ENCODE measurements at regions not wholly inside any gene's neighbourhood (a gene's known extent, or its start where the extent isn't known, plus 50 kb on each side); places are given as distances from the start of the nearest gene placed in this dataset.
"Not testable (repeated sequence)": the region's sequence is repeated elsewhere in the genome, so short reads cannot be mapped to it uniquely, and the experiment has no call there.

DNA sequence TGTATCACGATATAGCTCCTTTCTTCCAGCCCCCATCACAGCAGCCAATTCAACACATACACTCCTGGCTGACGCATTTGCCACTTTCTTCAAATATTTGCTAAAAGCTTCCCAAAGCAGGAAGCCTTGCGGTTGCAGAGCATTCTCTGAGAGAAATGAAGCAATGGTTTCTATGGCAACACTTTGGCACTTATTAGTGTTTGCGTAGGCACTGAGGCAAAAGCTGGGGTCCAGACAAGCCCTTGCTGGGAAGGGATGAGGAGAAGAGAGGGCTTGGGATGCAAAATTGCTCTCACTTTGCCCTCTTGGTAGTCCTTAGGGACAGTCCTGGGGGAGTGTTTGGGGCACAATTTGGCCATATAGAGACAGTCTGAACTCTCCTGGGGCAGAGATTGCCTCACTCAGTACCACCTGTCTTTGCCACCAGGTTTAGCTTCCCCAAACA lies 55.0 kb upstream of the PAK3 start:
- H3K27me3 ChIP-seq (ENCODE audit: low read depth): no peaks in the 10 kb centered on the region
- no peaks in the 10 kb centered on the region for H3K9me3 ChIP-seq
- no peak overlapping the region for H3K4me3 ChIP-seq
- H3K27ac ChIP-seq: no peak overlapping the region
- DNase-seq: no peak
- TF ChIP-seq, protein P1, sequence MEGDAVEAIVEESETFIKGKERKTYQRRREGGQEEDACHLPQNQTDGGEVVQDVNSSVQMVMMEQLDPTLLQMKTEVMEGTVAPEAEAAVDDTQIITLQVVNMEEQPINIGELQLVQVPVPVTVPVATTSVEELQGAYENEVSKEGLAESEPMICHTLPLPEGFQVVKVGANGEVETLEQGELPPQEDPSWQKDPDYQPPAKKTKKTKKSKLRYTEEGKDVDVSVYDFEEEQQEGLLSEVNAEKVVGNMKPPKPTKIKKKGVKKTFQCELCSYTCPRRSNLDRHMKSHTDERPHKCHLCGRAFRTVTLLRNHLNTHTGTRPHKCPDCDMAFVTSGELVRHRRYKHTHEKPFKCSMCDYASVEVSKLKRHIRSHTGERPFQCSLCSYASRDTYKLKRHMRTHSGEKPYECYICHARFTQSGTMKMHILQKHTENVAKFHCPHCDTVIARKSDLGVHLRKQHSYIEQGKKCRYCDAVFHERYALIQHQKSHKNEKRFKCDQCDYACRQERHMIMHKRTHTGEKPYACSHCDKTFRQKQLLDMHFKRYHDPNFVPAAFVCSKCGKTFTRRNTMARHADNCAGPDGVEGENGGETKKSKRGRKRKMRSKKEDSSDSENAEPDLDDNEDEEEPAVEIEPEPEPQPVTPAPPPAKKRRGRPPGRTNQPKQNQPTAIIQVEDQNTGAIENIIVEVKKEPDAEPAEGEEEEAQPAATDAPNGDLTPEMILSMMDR (IDR thresholded peaks at IDR 0.05): no peak
- peak; percentile 54 to 85 for ATAC-seq
- intact Hi-C loops (cut with DNase I): no loop called here
- H3K36me3 ChIP-seq: no peaks in the 10 kb centered on the region
- no peaks in the 10 kb centered on the region for H3K4me1 ChIP-seq

DNA sequence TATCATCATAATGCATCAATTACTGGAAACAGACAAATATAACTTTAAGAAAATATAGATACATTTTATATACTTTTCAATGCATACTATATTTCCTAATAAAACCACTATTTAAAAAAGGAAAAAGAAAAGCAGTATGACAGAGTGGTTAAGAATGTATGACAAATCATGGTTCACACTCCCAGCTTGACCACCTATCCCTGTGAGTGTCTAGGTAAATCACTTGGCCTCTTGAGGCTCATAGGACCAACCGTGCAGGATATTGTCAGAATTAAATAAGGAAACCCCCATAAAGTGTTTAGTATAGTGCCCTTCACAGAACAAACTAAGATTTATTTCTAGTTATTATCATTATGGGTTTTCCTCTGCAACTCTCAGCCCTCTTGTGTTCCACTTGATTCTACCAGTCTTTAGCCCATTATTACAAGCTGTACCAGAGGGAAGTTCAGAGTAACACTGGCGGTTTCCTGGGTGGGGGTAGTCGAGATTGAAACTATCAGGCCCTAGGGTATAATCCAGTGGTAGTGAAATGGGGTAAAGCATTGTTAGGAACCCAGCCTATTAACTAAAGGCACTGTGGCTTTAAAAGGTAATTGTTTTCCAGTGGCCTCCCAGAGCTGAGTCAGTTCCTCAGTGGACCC lies 55.5 kb upstream of the PAK3 start:
- intact Hi-C loops (cut with DNase I): no loop called here
- TF ChIP-seq, protein P1 (IDR thresholded peaks at IDR 0.05): no peak
- Histone ChIP-seq H3K4me1 (no peaks in the 10 kb centered on the region), H3K4me3 (no peak overlapping the region), H3K27me3 (ENCODE audit: low read depth) (no peaks in the 10 kb centered on the region), H3K27ac (no peak overlapping the region), H3K36me3 (no peaks in the 10 kb centered on the region), H3K9me3 (no peaks in the 10 kb centered on the region)
- no peak for DNase-seq
- peak in 1 of 2 donors; percentile 67 for ATAC-seq

DNA sequence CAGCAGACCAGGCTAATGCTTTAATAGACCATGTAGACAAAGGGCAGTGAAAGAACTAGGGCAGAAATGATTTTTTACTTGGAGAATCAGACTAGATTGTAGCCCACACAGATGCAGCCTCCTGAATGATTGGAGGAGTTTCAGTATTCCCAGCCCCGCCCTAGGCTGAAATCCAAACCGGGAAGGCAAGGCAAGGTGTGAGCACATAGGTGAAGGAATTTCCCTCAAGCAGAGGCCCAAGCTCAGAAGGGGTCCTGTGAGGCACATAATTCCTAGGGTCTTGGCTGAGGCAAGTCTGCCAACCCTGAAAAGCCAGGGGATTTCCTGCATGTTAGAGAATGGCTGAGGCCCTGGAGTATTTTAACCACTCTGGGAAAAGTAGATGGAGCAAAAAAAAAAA lies 56.4 kb upstream of the PAK3 start:
- intact Hi-C loops (cut with DNase I): no loop called here
- no peaks in the 10 kb centered on the region for H3K9me3 ChIP-seq
- TF ChIP-seq, protein P1 (IDR thresholded peaks at IDR 0.05): no peak
- H3K36me3 ChIP-seq: no peaks in the 10 kb centered on the region
- H3K4me3 ChIP-seq: no peak overlapping the region
- H3K4me1 ChIP-seq: no peaks in the 10 kb centered on the region
- H3K27me3 ChIP-seq (ENCODE audit: low read depth): no peaks in the 10 kb centered on the region
- ATAC-seq: no peak
- DNase-seq: no peak
- H3K27ac ChIP-seq: no peak overlapping the region

DNA sequence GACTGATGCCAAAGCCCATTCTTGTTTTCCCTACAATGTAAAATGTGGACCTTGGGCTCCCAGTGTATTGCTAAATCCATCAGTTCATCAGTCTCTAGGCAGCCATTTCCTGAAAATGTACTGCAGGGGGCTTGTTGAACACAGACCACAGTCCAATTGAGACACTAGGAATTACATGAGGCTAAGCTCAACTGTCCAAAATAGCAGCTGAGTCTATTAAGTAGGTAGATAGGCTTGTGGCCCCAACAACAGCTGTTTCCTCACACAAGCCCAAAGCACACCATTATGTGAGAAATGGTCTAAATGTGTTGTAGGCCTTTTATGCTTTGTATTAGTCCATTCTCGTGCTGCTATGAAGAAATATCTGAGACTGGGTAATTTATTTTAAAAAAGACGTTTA lies 60.0 kb upstream of the PAK3 start:
- DNase-seq (no peak), ATAC-seq (no peak)
- intact Hi-C loops (cut with DNase I): no loop called here
- Histone ChIP-seq H3K27me3 (ENCODE audit: low read depth) (no peaks in the 10 kb centered on the region), H3K27ac (no peak overlapping the region), H3K36me3 (no peaks in the 10 kb centered on the region), H3K4me3 (no peak overlapping the region), H3K4me1 (no peaks in the 10 kb centered on the region), H3K9me3 (no peaks in the 10 kb centered on the region)
- TF ChIP-seq, protein P1 (IDR thresholded peaks at IDR 0.05): no peak

DNA sequence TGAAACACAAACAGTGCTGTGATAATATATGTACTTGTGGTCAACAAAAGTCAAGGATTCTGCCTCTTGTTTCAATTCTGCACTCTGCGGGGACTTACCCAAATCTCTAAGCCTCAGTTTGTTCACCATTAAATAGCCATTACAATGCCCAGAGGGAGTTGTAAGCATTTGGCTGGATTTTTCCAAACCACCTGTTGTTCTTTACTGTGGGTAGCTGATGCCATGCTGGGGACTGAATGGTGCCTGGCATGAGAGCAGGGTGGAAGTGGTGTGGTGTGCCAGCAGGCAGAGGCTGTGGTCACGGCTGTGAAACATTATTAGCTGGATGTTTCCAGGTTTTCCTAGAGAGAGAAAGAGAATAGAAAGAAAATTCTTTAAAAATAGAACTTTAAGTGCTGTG lies 60.7 kb upstream of the PAK3 start:
- H3K27me3 ChIP-seq (ENCODE audit: low read depth): no peaks in the 10 kb centered on the region
- ATAC-seq: no peak

DNA sequence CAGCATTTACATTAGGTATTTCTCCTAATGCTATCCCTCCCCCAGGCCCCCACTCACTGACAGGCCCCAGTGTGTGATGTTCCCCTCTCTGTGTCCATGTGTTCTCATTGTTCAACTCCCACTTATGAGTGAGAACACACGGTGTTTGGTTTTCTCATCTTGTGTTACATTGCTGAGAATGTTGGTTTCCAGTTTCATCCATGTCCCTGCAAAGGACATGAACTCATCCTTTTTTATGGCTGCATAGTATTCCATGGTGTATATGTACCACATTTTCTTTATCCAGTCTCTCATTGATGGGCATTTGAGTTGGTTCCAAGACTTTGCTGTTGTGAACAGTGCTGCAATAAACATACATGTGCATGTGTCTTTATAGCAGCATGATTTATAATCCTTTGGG lies 73.0 kb upstream of the PAK3 start:
- H3K27ac ChIP-seq; DNase-seq; H3K4me3 ChIP-seq; H3K4me1 ChIP-seq; ATAC-seq; H3K27me3 ChIP-seq (ENCODE audit: low read depth); H3K36me3 ChIP-seq; H3K9me3 ChIP-seq; intact Hi-C loops (cut with DNase I): not testable (repeated sequence)

More for the DNA sequence above, 60.7 kb upstream of the PAK3 start:
- DNase-seq: no peak
- intact Hi-C loops (cut with DNase I): no loop called here
- H3K27ac ChIP-seq: no peak overlapping the region
- TF ChIP-seq, protein P1 (IDR thresholded peaks at IDR 0.05): no peak
- no peaks in the 10 kb centered on the region for H3K4me1 ChIP-seq
- no peaks in the 10 kb centered on the region for H3K36me3 ChIP-seq
- no peak overlapping the region for H3K4me3 ChIP-seq
- no peaks in the 10 kb centered on the region for H3K9me3 ChIP-seq
